H1 (cell line): ENCODE measurements at regions not wholly inside any gene's neighbourhood (a gene's known extent, or its start where the extent isn't known, plus 50 kb on each side); places are given as distances from the start of the nearest gene placed in this dataset.

Experiments used
- CTCF ChIA-PET: fragments of 300-600 bp; sonication (Branson Sonifier 250); formaldehyde crosslinking; loops from one replicate; lab custom pipeline; 2021; ENCODE audit not compliant: partially characterized antibody; lab: Charles Lee
- POLR2A ChIA-PET: fragments of 300-600 bp; sonication (Branson Sonifier 250); formaldehyde crosslinking; loops from one replicate; lab custom pipeline; 2021; ENCODE audit warnings: inconsistent platforms; ENCODE audit not compliant: partially characterized antibody; lab: Charles Lee
- DNase-seq, 2 experiments: peaks; one replicate each; pipeline versions ENCODE4 v3.0.0 to v3.0.0-alpha.2; 2010 to 2022; ENCODE audit warnings: low spot score in 2 of 2, low read depth in 1 of 2, mixed read lengths in 1 of 2
- FAIRE-seq: peaks from 2 replicates; lab custom pipeline; 2011; peaks lifted over from hg19 to GRCh38; lab: Jason Lieb, UNC
- H2AFZ ChIP-seq: 2 replicates; pipeline ENCODE4 v1.8.1; 2012; ENCODE audit warnings: low read length, inconsistent platforms
- H2AK5ac ChIP-seq: 2 replicates; pipeline ENCODE4 v1.6.1; 2013; ENCODE audit warnings: low read depth, low read length
- H2BK120ac ChIP-seq: replicated peaks from 2 replicates; pipeline ENCODE3; 2013; ENCODE audit warnings: low read depth, low read length, inconsistent platforms
- H2BK12ac ChIP-seq: 2 replicates; pipeline ENCODE4 v1.6.1; 2013; ENCODE audit warnings: low read depth, low read length
- H2BK15ac ChIP-seq: 2 replicates; pipeline ENCODE4 v1.6.1; 2013; ENCODE audit warnings: low read length
- H2BK20ac ChIP-seq: 2 replicates; pipeline ENCODE4 v1.6.1; 2013; ENCODE audit warnings: low read length
- H2BK5ac ChIP-seq: 2 replicates; pipeline ENCODE4 v1.6.1; 2013; ENCODE audit warnings: low read depth, low read length
- H3K14ac ChIP-seq: 2 replicates; pipeline ENCODE4 v1.6.1; 2013; ENCODE audit warnings: inconsistent platforms; ENCODE audit not compliant: insufficient read length
- H3K18ac ChIP-seq: 2 replicates; pipeline ENCODE4 v1.6.1; 2013; ENCODE audit warnings: low read length; ENCODE audit errors: extremely low read depth
- H3K23ac ChIP-seq: 2 replicates; pipeline ENCODE4 v1.6.1; 2013; ENCODE audit warnings: inconsistent platforms; ENCODE audit not compliant: insufficient read length
- H3K23me2 ChIP-seq: 2 replicates; pipeline ENCODE4 v1.6.1; 2013; ENCODE audit warnings: low read depth, low read length
- H3K27ac ChIP-seq: 2 replicates; pipeline ENCODE4 v1.6.1; 2011; ENCODE audit warnings: low read depth, low read length, inconsistent platforms
- H3K27me3 ChIP-seq, 4 experiments: replicated peaks in 1 of 4; 1 replicate in 1 of 4; 2 replicates in 3 of 4; pipeline versions ENCODE4 v1.6.1 to v1.8.1; 2011 to 2013; ENCODE audit warnings: low read length in 3 of 4, mild to moderate bottlenecking in 3 of 4, inconsistent platforms in 2 of 4, mixed read lengths in 2 of 4, moderate library complexity in 1 of 4; ENCODE audit not compliant: control insufficient read depth in 3 of 4, insufficient read depth in 3 of 4; ENCODE audit errors: extremely low read depth in 1 of 4
- H3K36me3 ChIP-seq, 4 experiments: 2 replicates each; pipeline versions ENCODE4 v1.6.1 to v1.8.1; 2011 to 2013; ENCODE audit warnings: mild to moderate bottlenecking in 4 of 4, low read length in 3 of 4, moderate library complexity in 2 of 4, control low read depth in 1 of 4, inconsistent platforms in 1 of 4; ENCODE audit not compliant: insufficient read depth in 4 of 4, control insufficient read depth in 2 of 4
- H3K4ac ChIP-seq: replicated peaks from 2 replicates; pipeline ENCODE3; 2013; ENCODE audit warnings: low read length, low read depth, mixed read lengths, inconsistent platforms; ENCODE audit not compliant: insufficient read length
- H3K4me1 ChIP-seq, 4 experiments: replicated peaks in 1 of 4; 1 replicate in 1 of 4; 2 replicates in 3 of 4; pipeline versions ENCODE4 v1.6.1 to v1.8.1; 2011 to 2013; ENCODE audit warnings: low read length in 3 of 4, inconsistent platforms in 2 of 4, mixed read lengths in 1 of 4; ENCODE audit not compliant: insufficient read depth in 4 of 4, control insufficient read depth in 3 of 4
- H3K4me2 ChIP-seq, 2 experiments: 2 replicates each; pipeline versions ENCODE4 v1.6.1 to v1.8.1; 2011 to 2013; ENCODE audit warnings: low read depth in 2 of 2, low read length in 2 of 2, control low read depth in 1 of 2, inconsistent platforms in 1 of 2, mild to moderate bottlenecking in 1 of 2; ENCODE audit not compliant: insufficient read depth in 1 of 2
- H3K4me3 ChIP-seq, 4 experiments: fragments of 200-600, 300-600 bp in 1 of 4; sonication (generic), shearing (Covaris generic), sonication (Bioruptor Twin) in 1 of 4; 2 replicates each; pipeline versions ENCODE4 v1.5.1 to v1.8.1; 2011 to 2016; ENCODE audit warnings: low read length in 4 of 4, low read depth in 3 of 4, control low read depth in 2 of 4, inconsistent platforms in 2 of 4, mild to moderate bottlenecking in 2 of 4, mixed read lengths in 1 of 4, moderate library complexity in 1 of 4; ENCODE audit not compliant: insufficient read depth in 2 of 4; ENCODE audit errors: extremely low read depth in 1 of 4
- H3K56ac ChIP-seq: replicated peaks from 2 replicates; pipeline ENCODE3; 2013; ENCODE audit warnings: low read depth, mild to moderate bottlenecking, mixed read lengths, low read length, inconsistent platforms; ENCODE audit not compliant: insufficient read length
- H3K79me1 ChIP-seq: 2 replicates; pipeline ENCODE4 v1.6.1; 2013; ENCODE audit warnings: low read depth, low read length, control low read depth
- H3K79me2 ChIP-seq, 2 experiments: 2 replicates each; pipeline versions ENCODE4 v1.6.1 to v1.8.1; 2012 to 2013; ENCODE audit warnings: low read length in 2 of 2, mild to moderate bottlenecking in 2 of 2, inconsistent platforms in 1 of 2; ENCODE audit not compliant: insufficient read depth in 2 of 2, control insufficient read depth in 1 of 2
- H3K9ac ChIP-seq, 4 experiments: replicated peaks in 1 of 4; 1 replicate in 1 of 4; 2 replicates in 3 of 4; pipeline versions ENCODE4 v1.6.1 to v1.8.1; 2011 to 2013; ENCODE audit warnings: low read depth in 3 of 4, low read length in 3 of 4, control low read depth in 2 of 4, mild to moderate bottlenecking in 2 of 4, moderate library complexity in 2 of 4, inconsistent platforms in 1 of 4; ENCODE audit errors: extremely low read depth in 1 of 4
- H3K9me3 ChIP-seq, 2 experiments: 2 replicates each; pipeline versions ENCODE4 v1.6.1 to v1.8.1; 2012 to 2013; ENCODE audit warnings: mild to moderate bottlenecking in 2 of 2, moderate library complexity in 2 of 2, control low read depth in 1 of 2, inconsistent platforms in 1 of 2, low read depth in 1 of 2, low read length in 1 of 2, mixed read lengths in 1 of 2; ENCODE audit not compliant: insufficient read depth in 2 of 2
- H4K20me1 ChIP-seq, 2 experiments: replicated peaks in 1 of 2; 2 replicates each; pipeline versions ENCODE3 to v1.8.1; 2011 to 2013; ENCODE audit warnings: inconsistent platforms in 2 of 2, low read length in 2 of 2, mild to moderate bottlenecking in 1 of 2; ENCODE audit not compliant: insufficient read depth in 2 of 2, control insufficient read depth in 1 of 2
- H4K5ac ChIP-seq: 2 replicates; pipeline ENCODE4 v1.6.1; 2013; ENCODE audit warnings: low read length, low read depth, mixed read lengths, inconsistent platforms; ENCODE audit not compliant: insufficient read length
- H4K8ac ChIP-seq: 2 replicates; pipeline ENCODE4 v1.8.0; 2013; ENCODE audit warnings: mild to moderate bottlenecking, moderate library complexity, low read length, inconsistent platforms; ENCODE audit not compliant: insufficient read depth; ENCODE audit errors: extremely low read depth
- H4K91ac ChIP-seq: replicated peaks from 2 replicates; pipeline ENCODE3; 2013; ENCODE audit warnings: low read length, mixed read lengths, inconsistent platforms; ENCODE audit not compliant: insufficient read length
- CEBPB ChIP-seq: IDR thresholded peaks from 2 replicates; pipeline ENCODE4 v1.6.1; 2012; ENCODE audit warnings: low read depth, low read length
- SP1 ChIP-seq: IDR thresholded peaks from 2 replicates; pipeline ENCODE4 v1.6.1; 2011; ENCODE audit warnings: low read depth, low read length
- SP2 ChIP-seq: IDR thresholded peaks from 2 replicates; pipeline ENCODE4 v1.6.1; 2012; ENCODE audit warnings: mild to moderate bottlenecking, low read length, inconsistent platforms
- WGBS, 2 experiments: shearing (Covaris generic) in 1 of 2; methylation state at CpG; one replicate each; pipeline versions ENCODE4 v1.1.6 to v1.1.7; 2013 to 2015; ENCODE audit warnings: low lambda C conversion rate in 2 of 2, mixed read lengths in 2 of 2, inconsistent platforms in 1 of 2, low coverage in 1 of 2, missing lambda C conversion rate in 1 of 2; ENCODE audit not compliant: insufficient replicate concordance in 2 of 2, insufficient coverage in 1 of 2, insufficient read length in 1 of 2; ENCODE audit errors: extremely low coverage in 1 of 2, missing lambda C conversion rate in 1 of 2; 5-methylcytosine and 5-hydroxymethylcytosine counted together

DNA sequence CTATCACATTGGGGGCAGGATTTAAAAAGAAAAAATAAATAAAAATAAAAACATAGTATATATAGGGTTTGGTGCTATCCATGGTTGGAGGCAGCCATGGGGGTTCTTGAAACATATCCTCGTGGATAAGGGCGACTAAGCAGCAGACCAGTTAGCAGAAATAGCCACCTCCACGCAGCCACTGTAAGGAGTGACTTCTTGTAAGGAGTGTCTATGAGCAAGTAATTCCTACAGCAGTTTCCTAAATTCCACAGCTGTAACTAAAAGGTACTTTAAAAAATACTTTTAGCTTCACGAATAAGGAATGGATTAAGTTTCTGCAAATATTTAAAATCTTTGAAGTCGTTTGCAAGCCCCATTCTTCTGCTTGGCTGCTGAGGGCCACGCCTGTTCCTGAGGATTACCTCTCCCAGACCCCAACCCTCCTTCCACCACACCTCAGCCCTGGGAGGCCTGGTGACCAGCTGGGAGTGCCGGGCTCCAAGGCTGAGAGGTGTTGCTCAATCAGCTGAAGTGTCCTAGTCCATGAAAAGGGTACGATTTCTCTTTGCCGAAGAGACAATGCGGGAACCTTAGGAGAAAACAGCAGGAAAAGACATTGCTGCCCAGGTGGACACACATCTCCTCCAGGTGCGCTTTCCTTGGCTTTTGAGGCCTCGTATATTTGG, 115.3 kb downstream of the ADSS2 start:
- Histone ChIP-seq H3K56ac (no peak overlapping the region), H3K4me1 (peaks cover 2 to 14% (median 4%) of the 10 kb centered on the region in 4 experiments; a peak in 5 of 7 replicates), H3K27me3 (no peaks in the 10 kb centered on the region), H2AK5ac (no peak overlapping the region), H2BK20ac (0 out of 2 replicates have a peak overlapping the region, but pooled peaks have one; percentile 41), H4K5ac (no peak overlapping the region), H3K27ac (no peak overlapping the region), H3K9me3 (no peaks in the 10 kb centered on the region), H2BK5ac (peak overlapping the region; percentile 49; the same call in 1 of the 2 replicates), H3K4ac (no peak overlapping the region), H3K79me2 (no peaks in the 10 kb centered on the region), H3K4me3 (no peak overlapping the region), H2BK12ac (peak overlapping the region; percentile 71; the same call in 1 of the 2 replicates), H3K79me1 (no peaks in the 10 kb centered on the region), H4K8ac (no peak overlapping the region), H3K23me2 (no peaks in the 10 kb centered on the region; the same call in 1 of the 2 replicates), H3K14ac (no peak overlapping the region), H2BK15ac (peak overlapping the region; percentile 83; the same call in 1 of the 2 replicates), H4K91ac (no peak overlapping the region), H3K18ac (no peak overlapping the region), H3K23ac (no peak overlapping the region), H2AFZ (no peak overlapping the region), H3K4me2 (no peak overlapping the region), H2BK120ac (no peak overlapping the region), H3K36me3 (no peaks in the 10 kb centered on the region), H4K20me1 (no peaks in the 10 kb centered on the region), H3K9ac (no peak overlapping the region)
- DNase-seq: no peak
- peak; percentile 75 for TF ChIP-seq CEBPB
- no peak for TF ChIP-seq SP2
- TF ChIP-seq SP1: no peak
- ChIA-PET CTCF (no interaction called here), POLR2A (no interaction called here)
- FAIRE-seq: no peak
- WGBS, 2 experiments: 88% methylated on average over 12 of the region's 12 CpGs; no CpG with 5 or more reads in 1 of the 2 experiments
